ENCODE measurements at regions not wholly inside any gene's neighbourhood (a gene's known extent, or its start where the extent isn't known, plus 50 kb on each side); places are given as distances from the start of the nearest gene placed in this dataset.

DNA sequence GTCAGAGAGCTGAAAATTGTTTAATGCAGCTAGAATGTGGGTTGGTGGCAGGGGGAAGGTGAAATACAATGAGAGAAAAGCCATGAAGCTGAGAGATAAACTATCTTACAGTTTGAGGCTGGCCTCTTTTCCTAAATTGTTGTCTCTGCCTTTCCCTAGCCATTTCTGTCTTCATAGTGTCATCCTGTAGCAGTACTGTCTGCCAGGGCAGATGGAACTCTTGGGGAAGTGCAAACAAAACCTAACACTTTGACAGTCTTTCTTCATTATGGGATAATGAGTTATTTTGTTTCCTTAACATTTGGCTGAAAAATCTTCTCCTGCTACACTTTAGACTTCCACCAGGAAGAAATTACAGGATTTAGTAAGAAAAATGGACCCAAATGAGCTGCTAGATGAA is 197.8 kb upstream of the ARX start:
- DNase-seq, result no peak
- no peak overlapping the region for H3K4me3 ChIP-seq
- intact Hi-C loops (cut with DNase I), result no loop called here
- no peaks in the 10 kb centered on the region for H3K36me3 ChIP-seq (replicated peaks in 1 of 2)
- no peaks in the 10 kb centered on the region for H3K9me3 ChIP-seq (replicated peaks in 1 of 3)
- H3K27ac ChIP-seq, result no peak overlapping the region
- no peak for TF ChIP-seq CTCF (IDR thresholded peaks at IDR 0.05)
- no peak for TF ChIP-seq POLR2A (IDR thresholded peaks at IDR 0.05)
- H3K27me3 ChIP-seq, result peaks cover 8% of the 10 kb centered on the region
- H3K4me1 ChIP-seq (replicated peaks in 1 of 2), result no peaks in the 10 kb centered on the region

GRCh38 chrX:25207803-25208475 is 192.2 kb upstream of the ARX start:
- peaks cover 3% of the 10 kb centered on the region for H3K27me3 ChIP-seq
- no peaks in the 10 kb centered on the region for H3K4me1 ChIP-seq (replicated peaks in 1 of 2)
- TF ChIP-seq POLR2A (IDR thresholded peaks at IDR 0.05) (no peak), CTCF (IDR thresholded peaks at IDR 0.05) (no peak)
- H3K9me3 ChIP-seq (replicated peaks in 1 of 3), result no peaks in the 10 kb centered on the region
- no peak for DNase-seq
- H3K4me3 ChIP-seq, result no peak overlapping the region
- no peak overlapping the region for H3K27ac ChIP-seq
- no peaks in the 10 kb centered on the region for H3K36me3 ChIP-seq (replicated peaks in 1 of 2)
- intact Hi-C loops (cut with DNase I), result no loop called here
- 48 to 62% (median 59%) methylated on average over 5 of the region's 5 CpGs for WGBS, 4 donors

- H3K27ac ChIP-seq, result no peak overlapping the region
- no peaks in the 10 kb centered on the region for H3K36me3 ChIP-seq (replicated peaks in 1 of 2)
- H3K9me3 ChIP-seq (replicated peaks in 1 of 3), result no peaks in the 10 kb centered on the region
- WGBS, 4 donors, result 0 to 27% (median 6%) methylated on average over 1 of the region's 1 CpG
- no peak overlapping the region for H3K4me3 ChIP-seq
- no peak for TF ChIP-seq CTCF (IDR thresholded peaks at IDR 0.05)
- TF ChIP-seq POLR2A (IDR thresholded peaks at IDR 0.05), result no peak
- intact Hi-C loops (cut with DNase I), result no loop called here
- peaks cover 3% of the 10 kb centered on the region for H3K27me3 ChIP-seq
- no peaks in the 10 kb centered on the region for H3K4me1 ChIP-seq (replicated peaks in 1 of 2)
- no peak for DNase-seq
Observed at GRCh38 chrX:25206778-25207177, 191.0 kb upstream of the ARX start.

GRCh38 chrX:25204182-25204581 is 188.4 kb upstream of the ARX start:
- no peaks in the 10 kb centered on the region for H3K27me3 ChIP-seq

More at GRCh38 chrX:25204182-25204581, 188.4 kb upstream of the ARX start:
- no peaks in the 10 kb centered on the region for H3K4me1 ChIP-seq (replicated peaks in 1 of 2)
- intact Hi-C loops (cut with DNase I), result no loop called here
- no peak overlapping the region for H3K4me3 ChIP-seq
- H3K27ac ChIP-seq, result no peak overlapping the region
- DNase-seq, result no peak
- no peak for TF ChIP-seq CTCF (IDR thresholded peaks at IDR 0.05)
- TF ChIP-seq POLR2A (IDR thresholded peaks at IDR 0.05), result no peak
- H3K9me3 ChIP-seq (replicated peaks in 1 of 3), result no peaks in the 10 kb centered on the region
- H3K36me3 ChIP-seq (replicated peaks in 1 of 2), result no peaks in the 10 kb centered on the region
